ENCODE measurements at regions not wholly inside any gene's neighbourhood (a gene's known extent, or its start where the extent isn't known, plus 50 kb on each side); places are given as distances from the start of the nearest gene placed in this dataset.

GRCh38 chr2:16317211-16317830 is 348.3 kb downstream of the CYRIA start:
- TF ChIP-seq POLR2A (IDR thresholded peaks at IDR 0.05), result no peak
- no peak for TF ChIP-seq CTCF (IDR thresholded peaks at IDR 0.05 in 8 of 11, conservative IDR thresholded peaks at IDR 0.05 in 3 of 11)
- TF ChIP-seq POLR2AphosphoS5 (IDR thresholded peaks at IDR 0.05), result no peak
